CD4-positive, alpha-beta T cell (primary cell): ENCODE measurements at regions not wholly inside any gene's neighbourhood (a gene's known extent, or its start where the extent isn't known, plus 50 kb on each side); places are given as distances from the start of the nearest gene placed in this dataset.

Experiments
- ATAC-seq: fragments of 200-7000 bp; cut with Tn5 transposase; one replicate; pipeline ENCODE4 v1.10.0; 2022; ENCODE audit warnings: mild to moderate bottlenecking; ENCODE audit not compliant: poor library complexity
- CTCF ChIA-PET: fragments of 350-600 bp; sonication (Branson Sonifier 250); formaldehyde crosslinking; loops from one replicate; lab custom pipeline; 2021; ENCODE audit warnings: antibody characterized with exemption, inconsistent platforms; lab: Charles Lee
- POLR2A ChIA-PET: fragments of 350-600 bp; sonication (Branson Sonifier 250); formaldehyde crosslinking; loops from one replicate; lab custom pipeline; 2021; ENCODE audit warnings: antibody characterized with exemption, inconsistent platforms; lab: Charles Lee
- DNase-seq, 14 experiments: peaks; one replicate each; pipeline ENCODE4 v3.0.0-alpha.2; 2013 to 2020; ENCODE audit warnings: mixed read lengths in 2 of 14
- H3K27ac ChIP-seq, 2 donors: one replicate each; pipeline versions ENCODE4 v1.5.1 to v1.7.0; 2013; ENCODE audit warnings: low read length in 2 of 2, low read depth in 1 of 2, mild to moderate bottlenecking in 1 of 2
- H3K27me3 ChIP-seq, 2 experiments: 1 replicate in 1 of 2; 2 replicates in 1 of 2; pipeline versions ENCODE4 v1.6.1 to v1.7.0; 2013; ENCODE audit warnings: low read length in 2 of 2, control low read depth in 1 of 2, mild to moderate bottlenecking in 1 of 2, moderate library complexity in 1 of 2; ENCODE audit not compliant: insufficient read depth in 2 of 2, control insufficient read depth in 1 of 2
- H3K36me3 ChIP-seq: one replicate; pipeline ENCODE4 v1.6.1; 2013; ENCODE audit warnings: low read length, control low read depth; ENCODE audit not compliant: insufficient read depth
- H3K4me1 ChIP-seq: one replicate; pipeline ENCODE4 v1.6.1; 2013; ENCODE audit warnings: low read length, control low read depth; ENCODE audit not compliant: insufficient read depth
- H3K4me3 ChIP-seq: one replicate; pipeline ENCODE4 v1.5.1; 2013; ENCODE audit warnings: mild to moderate bottlenecking, low read length, moderate library complexity
- H3K9me3 ChIP-seq, 2 experiments: 1 replicate in 1 of 2; 2 replicates in 1 of 2; pipeline versions ENCODE4 v1.6.1 to v1.7.0; 2013; ENCODE audit warnings: low read length in 2 of 2, mild to moderate bottlenecking in 2 of 2, control low read depth in 1 of 2, moderate library complexity in 1 of 2; ENCODE audit not compliant: control insufficient read depth in 1 of 2, insufficient read depth in 1 of 2
- H3K27ac Mint-ChIP-seq: one replicate; pipeline ENCODE4 v1.8.0; 2020; ENCODE audit warnings: mixed read lengths
- H3K27me3 Mint-ChIP-seq: one replicate; pipeline ENCODE4 v1.8.0; 2021; ENCODE audit warnings: mixed read lengths
- H3K36me3 Mint-ChIP-seq: one replicate; pipeline ENCODE4 v1.8.0; 2021; ENCODE audit warnings: low read depth, mixed read lengths
- H3K4me1 Mint-ChIP-seq: one replicate; pipeline ENCODE4 v1.8.0; 2021; ENCODE audit warnings: low read depth, mixed read lengths
- H3K4me3 Mint-ChIP-seq: one replicate; pipeline ENCODE4 v1.8.0; 2020; ENCODE audit warnings: mild to moderate bottlenecking, mixed read lengths
- H3K9me3 Mint-ChIP-seq: one replicate; pipeline ENCODE4 v1.8.0; 2020; ENCODE audit warnings: mixed read lengths
- CTCF ChIP-seq: fragments of 200-600 bp; IDR thresholded peaks from one replicate; pipeline ENCODE4 v1.8.0; 2022; ENCODE audit warnings: antibody characterized with exemption, mild to moderate bottlenecking
- intact Hi-C, 2 experiments: fragments of 100-400 bp; cut with DNase I in 1 of 2; cut with micrococcal nuclease in 1 of 2; formaldehyde crosslinking; loops; one replicate each; pipeline versions ENCODE4 v1.15.1 to v1.9.0; 2023 to 2025; cut with DNase I, micrococcal nuclease

- Mint-ChIP-seq H3K36me3 (no peaks in the 10 kb centered on the region), H3K4me3 (no peak overlapping the region), H3K4me1 (no peaks in the 10 kb centered on the region), H3K9me3 (peaks cover 7% of the 10 kb centered on the region), H3K27me3 (no peaks in the 10 kb centered on the region), H3K27ac (no peak overlapping the region)
- H3K36me3 ChIP-seq, result no peaks in the 10 kb centered on the region
- no peak for TF ChIP-seq CTCF
- DNase-seq (no peak), ATAC-seq (no peak)
- H3K27ac ChIP-seq, result no peak overlapping the region
- no peaks in the 10 kb centered on the region for H3K27me3 ChIP-seq
- H3K4me1 ChIP-seq, result no peaks in the 10 kb centered on the region
- ChIA-PET POLR2A (no interaction called here), CTCF (no interaction called here)
- no peak overlapping the region for H3K4me3 ChIP-seq
- H3K9me3 ChIP-seq, result peaks cover 0 to 18% of the 10 kb centered on the region in 2 experiments
- intact Hi-C loops, result no loop called here
These were observed 214.8 kb upstream of the ALG10B start for GRCh38 chr12:38101753-38102152.

GRCh38 chr12:38102197-38102596 lies 214.4 kb upstream of the ALG10B start:
- no peaks in the 10 kb centered on the region for H3K4me1 ChIP-seq

GRCh38 chr12:38110026-38110699 lies 206.4 kb upstream of the ALG10B start:
- H3K4me1 Mint-ChIP-seq, result no peaks in the 10 kb centered on the region
- ChIA-PET CTCF (no interaction called here), POLR2A (no interaction called here)
- H3K27me3 Mint-ChIP-seq, result no peaks in the 10 kb centered on the region
- no peaks in the 10 kb centered on the region for H3K36me3 ChIP-seq
- TF ChIP-seq CTCF, result no peak
- no peaks in the 10 kb centered on the region for H3K4me1 ChIP-seq
- H3K27me3 ChIP-seq, result no peaks in the 10 kb centered on the region
- H3K27ac Mint-ChIP-seq, result no peak overlapping the region
- peaks cover 0 to 4% of the 10 kb centered on the region in 2 experiments for H3K9me3 ChIP-seq
- H3K27ac ChIP-seq, result no peak overlapping the region
- H3K4me3 Mint-ChIP-seq, result no peak overlapping the region
- no peak overlapping the region for H3K4me3 ChIP-seq
- DNase-seq (no peak), ATAC-seq (no peak)
- intact Hi-C loops, result no loop called here
- no peaks in the 10 kb centered on the region for H3K9me3 Mint-ChIP-seq
- no peaks in the 10 kb centered on the region for H3K36me3 Mint-ChIP-seq

More at GRCh38 chr12:38102197-38102596, 214.4 kb upstream of the ALG10B start:
- DNase-seq (no peak), ATAC-seq (no peak)
- H3K9me3 ChIP-seq, result peaks cover 0 to 18% of the 10 kb centered on the region in 2 experiments
- no peak overlapping the region for H3K27ac Mint-ChIP-seq
- no peak overlapping the region for H3K4me3 ChIP-seq
- no peak for TF ChIP-seq CTCF
- no peaks in the 10 kb centered on the region for H3K4me1 Mint-ChIP-seq
- H3K36me3 ChIP-seq, result no peaks in the 10 kb centered on the region
- no peak overlapping the region for H3K27ac ChIP-seq
- H3K27me3 ChIP-seq, result no peaks in the 10 kb centered on the region
- intact Hi-C loops, result no loop called here
- H3K27me3 Mint-ChIP-seq, result no peaks in the 10 kb centered on the region
- peaks cover 7% of the 10 kb centered on the region for H3K9me3 Mint-ChIP-seq
- POLR2A ChIA-PET, result no interaction called here
- CTCF ChIA-PET, result no interaction called here
- no peaks in the 10 kb centered on the region for H3K36me3 Mint-ChIP-seq
- H3K4me3 Mint-ChIP-seq, result no peak overlapping the region
